Kidney (tissue), 13 donors: ENCODE measurements at regions not wholly inside any gene's neighbourhood (a gene's known extent, or its start where the extent isn't known, plus 50 kb on each side); places are given as distances from the start of the nearest gene placed in this dataset.

Experiments used
- DNase-seq, 5 donors: peaks; one replicate each; pipeline ENCODE4 v3.0.0-alpha.2; 2013 to 2020
- FAIRE-seq: peaks from 2 replicates; lab custom pipeline; 2012; peaks lifted over from hg19 to GRCh38; lab: Jason Lieb, UNC
- H3K27ac ChIP-seq, 2 donors: one replicate each; pipeline ENCODE4 v1.7.0; 2013; ENCODE audit warnings: low read depth in 2 of 2, low read length in 2 of 2, inconsistent platforms in 1 of 2
- H3K27me3 ChIP-seq: one replicate; pipeline ENCODE4 v1.7.1; 2013; ENCODE audit warnings: low read length, inconsistent platforms; ENCODE audit not compliant: control insufficient read depth, insufficient read depth
- H3K36me3 ChIP-seq, 3 donors: one replicate each; pipeline versions ENCODE4 v1.7.0 to v1.7.1; 2013; ENCODE audit warnings: low read length in 3 of 3, control low read depth in 1 of 3, inconsistent platforms in 1 of 3; ENCODE audit not compliant: insufficient read depth in 3 of 3, control insufficient read depth in 2 of 3
- H3K4me1 ChIP-seq, 3 donors: one replicate each; pipeline versions ENCODE4 v1.7.0 to v1.7.1; 2013; ENCODE audit warnings: low read length in 3 of 3, inconsistent platforms in 1 of 3, low read depth in 1 of 3; ENCODE audit not compliant: control insufficient read depth in 2 of 3, insufficient read depth in 2 of 3
- H3K4me3 ChIP-seq, 3 donors: one replicate each; pipeline versions ENCODE4 v1.7.0 to v1.8.1; 2013; ENCODE audit warnings: low read length in 3 of 3, control low read depth in 1 of 3, inconsistent platforms in 1 of 3
- H3K9ac ChIP-seq, 3 donors: one replicate each; pipeline versions ENCODE4 v1.7.0 to v1.7.1; 2013; ENCODE audit warnings: low read length in 3 of 3, control low read depth in 1 of 3, inconsistent platforms in 1 of 3
- H3K9me3 ChIP-seq, 3 donors: one replicate each; pipeline versions ENCODE4 v1.7.0 to v1.7.1; 2013; ENCODE audit warnings: low read length in 3 of 3, control low read depth in 1 of 3, inconsistent platforms in 1 of 3; ENCODE audit not compliant: control insufficient read depth in 2 of 3, insufficient read depth in 1 of 3
- intact Hi-C: fragments of 100-400 bp; cut with DNase I; formaldehyde crosslinking; loops from one replicate; pipeline ENCODE4 v1.11.1; 2022
- TF ChIP-seq, protein P1 (sequence below): IDR thresholded peaks from 3 replicates; pipeline ENCODE4 v1.5.1; 2012; ENCODE audit warnings: mild to moderate bottlenecking, moderate library complexity, borderline replicate concordance; ENCODE audit not compliant: insufficient read depth; ENCODE audit errors: extremely low read depth
- donor health status: control.
- donor health status: control.
- donor health status: control.
- donor health status: control.
- donor health status: control.
- donor health status: DM: yes; HTN: yes; CAD: no.
- donor health status: Normal renal cell carcinoma (clear cell type).

DNA sequence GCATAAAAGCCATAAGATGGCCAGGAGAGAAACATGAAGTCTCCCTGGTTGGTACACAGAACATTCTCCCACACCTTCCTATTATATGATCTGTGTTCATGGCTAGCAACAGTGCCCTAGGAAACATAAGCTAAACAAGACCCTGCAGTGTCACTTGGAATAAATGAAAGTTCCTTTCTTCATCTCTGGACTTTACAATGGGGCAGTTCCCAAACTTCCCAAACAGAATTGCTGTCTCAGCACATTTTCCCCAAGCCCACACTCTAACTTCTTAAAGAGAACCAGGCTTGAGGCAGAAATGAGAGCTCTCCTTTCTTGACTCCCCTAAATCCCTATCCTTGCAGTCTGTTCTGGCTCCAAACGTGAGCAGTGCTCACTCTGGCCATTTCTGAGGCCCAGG lies 173.2 kb upstream of the CREB1 start:
- FAIRE-seq = no peak
- no peak overlapping the region for H3K4me3 ChIP-seq
- no peaks in the 10 kb centered on the region for H3K27me3 ChIP-seq
- TF ChIP-seq, protein P1, sequence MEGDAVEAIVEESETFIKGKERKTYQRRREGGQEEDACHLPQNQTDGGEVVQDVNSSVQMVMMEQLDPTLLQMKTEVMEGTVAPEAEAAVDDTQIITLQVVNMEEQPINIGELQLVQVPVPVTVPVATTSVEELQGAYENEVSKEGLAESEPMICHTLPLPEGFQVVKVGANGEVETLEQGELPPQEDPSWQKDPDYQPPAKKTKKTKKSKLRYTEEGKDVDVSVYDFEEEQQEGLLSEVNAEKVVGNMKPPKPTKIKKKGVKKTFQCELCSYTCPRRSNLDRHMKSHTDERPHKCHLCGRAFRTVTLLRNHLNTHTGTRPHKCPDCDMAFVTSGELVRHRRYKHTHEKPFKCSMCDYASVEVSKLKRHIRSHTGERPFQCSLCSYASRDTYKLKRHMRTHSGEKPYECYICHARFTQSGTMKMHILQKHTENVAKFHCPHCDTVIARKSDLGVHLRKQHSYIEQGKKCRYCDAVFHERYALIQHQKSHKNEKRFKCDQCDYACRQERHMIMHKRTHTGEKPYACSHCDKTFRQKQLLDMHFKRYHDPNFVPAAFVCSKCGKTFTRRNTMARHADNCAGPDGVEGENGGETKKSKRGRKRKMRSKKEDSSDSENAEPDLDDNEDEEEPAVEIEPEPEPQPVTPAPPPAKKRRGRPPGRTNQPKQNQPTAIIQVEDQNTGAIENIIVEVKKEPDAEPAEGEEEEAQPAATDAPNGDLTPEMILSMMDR = no peak
- intact Hi-C loops = no loop called here
- peak in 1 of 5 donors; percentile 10 for DNase-seq
- H3K4me1 ChIP-seq = no peaks in the 10 kb centered on the region
- no peaks in the 10 kb centered on the region for H3K36me3 ChIP-seq
- H3K9ac ChIP-seq = no peak overlapping the region
- no peaks in the 10 kb centered on the region for H3K9me3 ChIP-seq
- H3K27ac ChIP-seq = no peak overlapping the region

- Histone ChIP-seq H3K9ac (no peak overlapping the region), H3K27me3 (no peaks in the 10 kb centered on the region), H3K4me1 (no peaks in the 10 kb centered on the region), H3K9me3 (no peaks in the 10 kb centered on the region), H3K27ac (no peak overlapping the region), H3K36me3 (no peaks in the 10 kb centered on the region), H3K4me3 (no peak overlapping the region)
- TF ChIP-seq, protein P1 = no peak
- FAIRE-seq (no peak), DNase-seq (no peak)
- intact Hi-C loops = no loop called here
Measured at GRCh38 chr2:207357216-207357615, 172.5 kb upstream of the CREB1 start.

- H3K27ac ChIP-seq = no peak overlapping the region
- no peak overlapping the region for H3K9ac ChIP-seq
- no peaks in the 10 kb centered on the region for H3K4me1 ChIP-seq
- DNase-seq = no peak
- intact Hi-C loops = no loop called here
- H3K4me3 ChIP-seq = no peak overlapping the region
- no peak for FAIRE-seq
- no peaks in the 10 kb centered on the region for H3K27me3 ChIP-seq
- H3K9me3 ChIP-seq = no peaks in the 10 kb centered on the region
- no peaks in the 10 kb centered on the region for H3K36me3 ChIP-seq
- TF ChIP-seq, protein P1 = no peak
Measured at GRCh38 chr2:207362716-207363115, 167.0 kb upstream of the CREB1 start.

DNA sequence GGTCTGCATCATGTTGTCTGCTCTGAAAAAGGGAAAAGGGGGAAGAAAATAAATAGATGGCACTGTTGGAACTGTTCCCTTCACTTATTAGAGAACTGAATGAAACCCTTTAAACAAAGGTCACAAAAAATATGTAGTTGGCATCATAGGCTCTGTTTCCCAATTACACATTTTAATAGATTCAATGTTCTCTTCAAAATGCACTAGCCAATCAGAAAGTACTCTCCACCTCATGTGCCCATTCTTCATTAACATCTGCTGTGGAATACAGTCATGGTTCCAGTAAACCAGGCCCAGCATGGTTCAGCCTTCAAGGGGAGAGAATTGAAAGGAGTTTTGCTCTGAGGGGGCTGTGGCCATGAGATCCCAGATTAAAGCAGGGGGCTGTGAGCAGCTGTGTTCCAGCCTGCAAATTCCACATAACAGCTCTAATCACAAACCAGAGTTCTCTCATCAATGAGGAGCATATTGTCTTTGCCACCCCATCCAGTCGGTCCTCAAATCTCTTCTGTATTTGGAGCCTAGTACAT lies 165.9 kb upstream of the CREB1 start:
- TF ChIP-seq, protein P1 = no peak
- Histone ChIP-seq H3K27me3 (no peaks in the 10 kb centered on the region), H3K27ac (no peak overlapping the region), H3K36me3 (no peaks in the 10 kb centered on the region), H3K9me3 (no peaks in the 10 kb centered on the region), H3K4me1 (no peaks in the 10 kb centered on the region), H3K9ac (no peak overlapping the region), H3K4me3 (no peak overlapping the region)
- DNase-seq (no peak), FAIRE-seq (no peak)
- intact Hi-C loops = no loop called here
